Heart left ventricle (tissue), 13 donors: ENCODE measurements at regions not wholly inside any gene's neighbourhood (a gene's known extent, or its start where the extent isn't known, plus 50 kb on each side); places are given as distances from the start of the nearest gene placed in this dataset.

Experiments used
- POLR2A ChIP-seq, 2 donors: fragments of 450-650 bp; IDR thresholded peaks; one replicate each; pipeline ENCODE4 v1.6.1; 2017; ENCODE audit warnings: antibody characterized with exemption in 2 of 2, mild to moderate bottlenecking in 2 of 2, moderate library complexity in 2 of 2
- TF ChIP-seq, protein P1 (sequence below), 12 donors: fragments of 200-600 bp; sonication (generic) in 4 of 12; IDR thresholded peaks; one replicate each; pipeline versions ENCODE4 v1.5.0 to v1.8.0; 2018 to 2022; ENCODE audit warnings: antibody characterized with exemption in 12 of 12, mild to moderate bottlenecking in 5 of 12
- donor health status: ischemic (EF 13 %, LVEDD 7.1; RV severe dilation, severe dysfunction).
- donor health status: DM: no; HTN: yes; CAD: no.
- donor health status: DM: no; HTN: no; CAD: no.
- donor health status: ischemic (EF 25% LVEDD 6.9; RV normal size, moderate dysfunction).
- donor health status: ischemic (EF 25% LVEDD 5.7; RV mildly dilated, moderate dysfunction).
- donor health status: ischemic (EF 35%, LVEDD 5.7; RV mildly dilated, moderate dysfunction).
- donor health status: nonischemic (EF 11% LVEDD 7.7; RV severe dilation, severe dysfunction).
- donor health status: DM: yes; HTN: yes; CAD: no.
- donor health status: PGD.
- donor health status: ischemic (EF 29% LVEDD 5.4; RV normal size, mild dysfunction).
- donor health status: nonischemic (EF 23%, LVEDD 6.1; RV moderate dilation, normal function).

DNA sequence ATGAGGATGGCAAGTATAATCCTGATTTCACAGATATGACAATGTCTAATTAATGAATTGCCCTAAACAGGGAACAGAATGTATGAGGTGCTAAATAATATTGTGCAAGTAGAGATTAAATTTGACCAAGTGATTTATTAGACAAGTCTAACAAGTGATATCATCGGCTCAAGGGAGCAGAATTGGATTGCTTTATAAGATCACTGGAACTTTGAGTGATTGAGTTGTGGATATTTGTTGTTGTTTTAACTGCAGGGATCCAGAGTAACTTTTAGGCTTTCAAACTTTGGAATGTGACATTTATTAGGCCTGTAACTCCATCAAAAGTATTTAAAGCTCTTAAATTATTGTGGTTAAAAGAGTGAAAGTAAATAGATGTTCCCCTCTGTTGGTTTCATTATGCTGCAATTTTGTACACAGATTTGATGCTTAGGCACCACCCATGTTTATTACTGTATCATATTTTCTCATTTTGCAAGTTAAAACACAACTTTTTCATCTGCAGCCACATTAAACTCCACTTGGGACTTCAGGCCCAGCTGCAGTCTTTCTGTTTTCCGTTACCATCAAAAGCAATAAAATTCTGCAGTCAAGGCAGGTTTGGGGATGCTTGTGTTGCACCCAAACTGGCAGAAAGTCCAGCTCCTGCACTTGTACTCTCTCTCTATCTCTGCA, 206.6 kb downstream of the HLX start:
- TF ChIP-seq, protein P1, sequence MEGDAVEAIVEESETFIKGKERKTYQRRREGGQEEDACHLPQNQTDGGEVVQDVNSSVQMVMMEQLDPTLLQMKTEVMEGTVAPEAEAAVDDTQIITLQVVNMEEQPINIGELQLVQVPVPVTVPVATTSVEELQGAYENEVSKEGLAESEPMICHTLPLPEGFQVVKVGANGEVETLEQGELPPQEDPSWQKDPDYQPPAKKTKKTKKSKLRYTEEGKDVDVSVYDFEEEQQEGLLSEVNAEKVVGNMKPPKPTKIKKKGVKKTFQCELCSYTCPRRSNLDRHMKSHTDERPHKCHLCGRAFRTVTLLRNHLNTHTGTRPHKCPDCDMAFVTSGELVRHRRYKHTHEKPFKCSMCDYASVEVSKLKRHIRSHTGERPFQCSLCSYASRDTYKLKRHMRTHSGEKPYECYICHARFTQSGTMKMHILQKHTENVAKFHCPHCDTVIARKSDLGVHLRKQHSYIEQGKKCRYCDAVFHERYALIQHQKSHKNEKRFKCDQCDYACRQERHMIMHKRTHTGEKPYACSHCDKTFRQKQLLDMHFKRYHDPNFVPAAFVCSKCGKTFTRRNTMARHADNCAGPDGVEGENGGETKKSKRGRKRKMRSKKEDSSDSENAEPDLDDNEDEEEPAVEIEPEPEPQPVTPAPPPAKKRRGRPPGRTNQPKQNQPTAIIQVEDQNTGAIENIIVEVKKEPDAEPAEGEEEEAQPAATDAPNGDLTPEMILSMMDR (IDR thresholded peaks at IDR 0.05): no peak
- no peak for TF ChIP-seq POLR2A (IDR thresholded peaks at IDR 0.05)
